ENCODE measurements at regions not wholly inside any gene's neighbourhood (a gene's known extent, or its start where the extent isn't known, plus 50 kb on each side); places are given as distances from the start of the nearest gene placed in this dataset.

GRCh38 chr2:42921147-42921520 lies 128.8 kb upstream of the HAAO start:
- Histone ChIP-seq H3K27me3 (ENCODE audit: insufficient read depth, low read length) (peaks cover 7% of the 10 kb centered on the region; the same call in 1 of the 2 replicates), H3K9me3 (ENCODE audit: control insufficient read depth in 1 of 2, insufficient read depth in 1 of 2, low read depth in 1 of 2, low read length in 2 of 2) (no peaks in the 10 kb centered on the region), H3K9ac (ENCODE audit: low read length) (no peak overlapping the region), H3K79me2 (ENCODE audit: insufficient read depth, low read length) (no peaks in the 10 kb centered on the region), H2AFZ (ENCODE audit: low read depth, low read length, poor library complexity, severe bottlenecking) (no peak overlapping the region), H3K27ac (ENCODE audit: low read depth, low read length) (no peak overlapping the region), H3K9me2 (ENCODE audit: insufficient read depth) (no peaks in the 10 kb centered on the region), H3K4me3 (replicated peaks in 1 of 2; ENCODE audit: low read depth in 1 of 2, low read length in 2 of 2) (no peak overlapping the region), H3K4me2 (ENCODE audit: low read length) (no peak overlapping the region), H4K20me1 (ENCODE audit: insufficient read depth) (no peaks in the 10 kb centered on the region), H3K4me1 (ENCODE audit: control insufficient read depth in 1 of 2, insufficient read depth in 2 of 2, low read length in 2 of 2) (peaks cover 4 to 21% of the 10 kb centered on the region in 2 experiments; a peak in 3 of 4 replicates), H3K36me3 (ENCODE audit: control insufficient read depth in 1 of 2, insufficient read depth in 2 of 2, low read length in 2 of 2) (no peaks in the 10 kb centered on the region)
- RAD21 ChIA-PET (ENCODE audit: low non-redundant PET in 1 of 2, low total read pairs in 2 of 2, uncharacterized antibody in 2 of 2, unreplicated experiment in 2 of 2): no interaction called here
- no TSS peak for BruUV-seq (replicated peaks)
- CTCF ChIA-PET: no interaction called here
- POLR2A ChIA-PET: no interaction called here
- DNase-seq (ENCODE audit: low read depth, low spot score): no peak
- 0 out of 6 replicates have a peak, but pooled peaks of 1 of the 3 experiments have one; percentile 17 for TF ChIP-seq CTCF (IDR thresholded peaks at IDR 0.05 in 2 of 3, conservative IDR thresholded peaks at IDR 0.05 in 1 of 3; ENCODE audit: borderline replicate concordance in 1 of 3, insufficient read depth in 1 of 3, low read depth in 2 of 3, low read length in 2 of 3)
- TF ChIP-seq YY1 (IDR thresholded peaks at IDR 0.05; ENCODE audit: extremely low read depth, insufficient replicate concordance, low read depth, low read length): no peak
- TF ChIP-seq RAD21 (IDR thresholded peaks at IDR 0.05; ENCODE audit: low read depth): peak; percentile 34
- ATAC-seq: no peak
- intact Hi-C loops (cut with micrococcal nuclease): no loop called here

DNA sequence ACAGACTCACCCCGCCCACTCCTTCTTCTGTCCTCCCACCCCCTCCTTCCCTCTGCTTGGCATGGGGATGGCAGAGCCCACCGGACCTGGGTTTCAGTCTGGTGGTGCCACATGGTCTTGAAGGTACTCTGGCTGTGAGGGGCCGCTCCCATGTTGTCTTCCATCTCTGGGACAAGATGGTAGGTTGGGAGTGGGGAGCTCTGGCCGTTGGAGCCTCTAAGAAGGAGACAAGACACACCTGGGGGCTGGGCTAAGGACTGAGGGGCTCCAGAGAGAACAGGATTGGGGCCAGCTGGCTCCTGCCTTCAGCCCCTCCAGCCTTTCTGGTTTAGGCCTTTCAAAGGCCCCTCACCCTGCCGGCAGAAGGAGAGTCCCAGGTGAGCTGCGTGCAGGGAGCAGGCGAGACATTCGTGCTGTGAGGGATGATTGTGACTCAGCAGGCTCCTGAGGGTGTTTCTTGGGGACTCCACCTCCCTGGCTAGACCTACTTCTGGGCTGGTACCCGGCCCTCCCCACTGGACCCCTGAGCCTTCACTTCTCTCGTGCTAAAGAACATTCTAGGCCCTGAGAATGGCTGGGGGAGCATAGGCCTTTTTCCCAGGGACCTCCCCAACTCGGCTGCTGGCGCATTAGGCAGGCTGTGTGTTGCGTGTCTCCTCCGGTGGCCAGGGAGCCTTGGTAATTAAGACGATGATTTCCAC lies 128.2 kb upstream of the HAAO start:
- DNase-seq (ENCODE audit: low read depth, low spot score) (no peak), ATAC-seq (no peak)
- ChIA-PET RAD21 (ENCODE audit: low non-redundant PET in 1 of 2, low total read pairs in 2 of 2, uncharacterized antibody in 2 of 2, unreplicated experiment in 2 of 2) (no interaction called here), POLR2A (no interaction called here), CTCF (interaction anchor here (0.6 kb wide), 1 partner anchor 26 kb away, joined by 3 read pairs; no protein-coding TSS in a partner anchor)
- Histone ChIP-seq H3K36me3 (ENCODE audit: control insufficient read depth in 1 of 2, insufficient read depth in 2 of 2, low read length in 2 of 2) (no peaks in the 10 kb centered on the region), H3K4me1 (ENCODE audit: control insufficient read depth in 1 of 2, insufficient read depth in 2 of 2, low read length in 2 of 2) (peaks cover 4 to 19% of the 10 kb centered on the region in 2 experiments; a peak in 3 of 4 replicates), H3K9ac (ENCODE audit: low read length) (no peak overlapping the region), H3K9me3 (ENCODE audit: control insufficient read depth in 1 of 2, insufficient read depth in 1 of 2, low read depth in 1 of 2, low read length in 2 of 2) (no peaks in the 10 kb centered on the region), H2AFZ (ENCODE audit: low read depth, low read length, poor library complexity, severe bottlenecking) (no peak overlapping the region), H3K9me2 (ENCODE audit: insufficient read depth) (no peaks in the 10 kb centered on the region), H3K27ac (ENCODE audit: low read depth, low read length) (no peak overlapping the region), H3K4me3 (replicated peaks in 1 of 2; ENCODE audit: low read depth in 1 of 2, low read length in 2 of 2) (no peak overlapping the region), H3K79me2 (ENCODE audit: insufficient read depth, low read length) (no peaks in the 10 kb centered on the region), H4K20me1 (ENCODE audit: insufficient read depth) (no peaks in the 10 kb centered on the region), H3K27me3 (ENCODE audit: insufficient read depth, low read length) (peaks cover 7% of the 10 kb centered on the region; the same call in 1 of the 2 replicates), H3K4me2 (ENCODE audit: low read length) (no peak overlapping the region)
- BruUV-seq (replicated peaks): no TSS peak
- intact Hi-C loops (cut with micrococcal nuclease): no loop called here
- TF ChIP-seq EGR1 (IDR thresholded peaks at IDR 0.05; ENCODE audit: low read depth): no peak
- TF ChIP-seq SP1 (IDR thresholded peaks at IDR 0.05; ENCODE audit: low read depth): no peak
- TF ChIP-seq EZH2 (IDR thresholded peaks at IDR 0.05): no peak
- no peak for TF ChIP-seq YY1 (IDR thresholded peaks at IDR 0.05; ENCODE audit: extremely low read depth, insufficient replicate concordance, low read depth, low read length)
- no peak for TF ChIP-seq POLR2A (IDR thresholded peaks at IDR 0.05; ENCODE audit: borderline replicate concordance, extremely low read depth, insufficient read depth, insufficient read length)
- no peak for TF ChIP-seq POLR2AphosphoS5 (IDR thresholded peaks at IDR 0.05; ENCODE audit: low read depth, low read length)
- TF ChIP-seq, protein P1, sequence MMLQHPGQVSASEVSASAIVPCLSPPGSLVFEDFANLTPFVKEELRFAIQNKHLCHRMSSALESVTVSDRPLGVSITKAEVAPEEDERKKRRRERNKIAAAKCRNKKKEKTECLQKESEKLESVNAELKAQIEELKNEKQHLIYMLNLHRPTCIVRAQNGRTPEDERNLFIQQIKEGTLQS (IDR thresholded peaks at IDR 0.05): no peak
- no peak for TF ChIP-seq ELF1 (IDR thresholded peaks at IDR 0.05; ENCODE audit: borderline replicate concordance, low read depth)
- TF ChIP-seq CTCF (IDR thresholded peaks at IDR 0.05 in 2 of 3, conservative IDR thresholded peaks at IDR 0.05 in 1 of 3; ENCODE audit: borderline replicate concordance in 1 of 3, insufficient read depth in 1 of 3, low read depth in 2 of 3, low read length in 2 of 3): no peak
- TF ChIP-seq FOSL1 (IDR thresholded peaks at IDR 0.05; ENCODE audit: low read depth): no peak
- TF ChIP-seq CBX3 (IDR thresholded peaks at IDR 0.05; ENCODE audit: low read depth): no peak
- no peak for TF ChIP-seq JUND (IDR thresholded peaks at IDR 0.05)
- no peak for TF ChIP-seq CEBPB (IDR thresholded peaks at IDR 0.05; ENCODE audit: low read depth)
